Stimulated activated CD8-positive, alpha-beta memory T cell treated with anti-CD3 and anti-CD28 coated beads, Interleukin-7, amount 100 ng/mL, for 4 hours (primary cell): ENCODE measurements at regions not wholly inside any gene's neighbourhood (a gene's known extent, or its start where the extent isn't known, plus 50 kb on each side); places are given as distances from the start of the nearest gene placed in this dataset.

ENCODE experiments used
- DNase-seq, 2 donors: peaks; one replicate each; pipeline ENCODE4 v3.0.0-alpha.2; 2020; ENCODE audit warnings: low read depth in 2 of 2

GRCh38 chr5:96247097-96247701 lies 185.8 kb downstream of the PCSK1 start:
- DNase-seq = no peak

GRCh38 chr5:96245140-96246091 lies 187.6 kb downstream of the PCSK1 start:
- no peak for DNase-seq

GRCh38 chr5:96244696-96245095 lies 188.4 kb downstream of the PCSK1 start:
- no peak for DNase-seq

GRCh38 chr5:96243862-96244261 lies 189.2 kb downstream of the PCSK1 start:
- DNase-seq = no peak

- DNase-seq = no peak
Measured at GRCh38 chr5:96243203-96243602, 189.8 kb downstream of the PCSK1 start.

- DNase-seq = no peak
Measured at GRCh38 chr5:96242571-96242970, 190.5 kb downstream of the PCSK1 start.

- no peak for DNase-seq
Measured at GRCh38 chr5:96236831-96237230, 196.2 kb downstream of the PCSK1 start.

- no peak for DNase-seq
Measured at GRCh38 chr5:96236051-96236450, 197.0 kb downstream of the PCSK1 start.

GRCh38 chr5:96235008-96235910 lies 197.8 kb downstream of the PCSK1 start:
- no peak for DNase-seq

GRCh38 chr5:96232602-96233001 lies 200.4 kb downstream of the PCSK1 start:
- DNase-seq = no peak

- DNase-seq = no peak
Measured at GRCh38 chr5:96229188-96229587, 203.9 kb downstream of the PCSK1 start.

- DNase-seq = no peak
Measured at GRCh38 chr5:96228408-96228807, 204.6 kb downstream of the PCSK1 start.

- DNase-seq = no peak
Measured at GRCh38 chr5:96227957-96228356, 205.1 kb downstream of the PCSK1 start.

- DNase-seq = no peak
Measured at GRCh38 chr5:96226941-96227552, 206.0 kb downstream of the PCSK1 start.

- no peak for DNase-seq
Measured at GRCh38 chr5:96222129-96222528, 210.9 kb downstream of the PCSK1 start.

GRCh38 chr5:96220610-96221390 lies 212.2 kb downstream of the PCSK1 start:
- DNase-seq = no peak

- DNase-seq = no peak
Measured at GRCh38 chr5:96219580-96220281, 213.3 kb downstream of the PCSK1 start.

- no peak for DNase-seq
Measured at GRCh38 chr5:96218653-96219052, 214.4 kb downstream of the PCSK1 start.

GRCh38 chr5:96214442-96215197 lies 218.4 kb downstream of the PCSK1 start:
- no peak for DNase-seq

- no peak for DNase-seq
Measured at GRCh38 chr5:96209829-96210228, 223.2 kb downstream of the PCSK1 start.
